GM18868 (cell line): ENCODE measurements at regions not wholly inside any gene's neighbourhood (a gene's known extent, or its start where the extent isn't known, plus 50 kb on each side); places are given as distances from the start of the nearest gene placed in this dataset.

Experiments used
- ATAC-seq: cut with Tn5 transposase; IDR thresholded peaks from one replicate; pipeline ENCODE4 v1.9.1; 2021; ENCODE audit warnings: mild to moderate bottlenecking, moderate library complexity; ENCODE audit not compliant: unreplicated experiment

DNA sequence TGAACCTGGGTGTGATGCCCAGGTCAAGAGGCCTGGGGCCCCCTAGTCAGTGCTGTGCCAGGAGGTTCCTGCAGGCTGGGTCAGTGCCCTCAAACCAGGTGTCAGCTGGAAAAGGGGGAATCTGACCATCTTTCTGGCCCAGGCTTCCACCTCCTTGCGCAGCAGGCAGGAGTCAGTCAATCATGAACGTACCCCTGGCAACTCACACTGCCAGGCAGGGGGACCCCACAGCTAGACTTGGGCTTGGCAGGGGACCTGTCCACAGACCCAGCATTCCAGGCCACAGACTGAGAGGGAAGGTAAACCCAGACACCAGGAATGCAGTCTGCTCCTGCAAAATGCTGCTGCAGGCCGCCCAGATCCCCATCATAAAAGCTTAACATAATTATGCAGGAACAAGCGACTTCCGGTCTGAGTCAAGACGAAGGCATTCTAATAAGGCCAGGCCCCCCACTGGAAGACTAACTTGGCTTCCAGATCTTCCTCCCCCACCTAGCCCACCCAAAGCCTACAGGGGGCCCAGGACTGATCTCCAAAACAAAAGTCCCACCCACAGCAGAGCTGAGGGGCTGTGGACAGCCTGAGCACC, 156.3 kb downstream of the BCOR start:
- ATAC-seq: no peak

DNA sequence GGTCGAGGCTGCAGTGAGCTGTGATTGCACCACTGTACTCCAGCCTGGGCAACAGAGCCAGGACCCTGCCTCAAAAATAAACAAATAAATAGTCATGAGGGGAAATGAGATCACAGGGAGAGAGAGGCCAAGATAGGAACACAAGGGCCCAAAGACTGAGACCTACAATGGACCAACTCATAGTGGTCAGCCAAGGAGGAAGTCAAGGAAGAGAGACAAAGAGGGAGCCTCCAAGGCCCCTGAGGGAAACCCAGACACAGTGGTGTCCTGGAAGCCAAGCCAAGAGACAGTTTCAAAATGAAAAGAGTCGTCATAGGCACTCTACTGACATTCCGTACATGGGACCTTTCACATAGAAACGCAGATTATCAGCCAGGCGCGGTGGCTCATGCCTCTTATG, 153.3 kb downstream of the BCOR start:
- ATAC-seq: no peak

DNA sequence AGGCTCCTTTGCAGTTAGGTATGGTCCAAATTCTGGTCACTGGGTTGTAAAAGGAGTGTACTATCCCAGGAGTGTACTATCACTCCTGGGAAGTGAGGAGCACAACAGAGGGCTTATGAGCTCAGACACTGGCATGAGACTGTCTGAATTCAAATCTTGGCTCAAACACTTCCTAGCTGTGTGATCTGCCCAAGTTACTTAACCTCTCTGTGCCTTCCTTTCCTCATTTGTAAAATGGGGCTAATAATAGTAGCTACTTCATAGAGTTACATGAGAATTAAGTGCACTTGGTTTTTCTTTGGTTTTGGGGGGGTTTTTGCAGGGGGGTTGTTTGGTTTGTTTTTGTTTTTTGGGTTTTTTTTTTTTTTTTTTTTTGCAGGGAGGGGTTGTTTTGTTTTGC, 152.0 kb downstream of the BCOR start:
- ATAC-seq: no peak

DNA sequence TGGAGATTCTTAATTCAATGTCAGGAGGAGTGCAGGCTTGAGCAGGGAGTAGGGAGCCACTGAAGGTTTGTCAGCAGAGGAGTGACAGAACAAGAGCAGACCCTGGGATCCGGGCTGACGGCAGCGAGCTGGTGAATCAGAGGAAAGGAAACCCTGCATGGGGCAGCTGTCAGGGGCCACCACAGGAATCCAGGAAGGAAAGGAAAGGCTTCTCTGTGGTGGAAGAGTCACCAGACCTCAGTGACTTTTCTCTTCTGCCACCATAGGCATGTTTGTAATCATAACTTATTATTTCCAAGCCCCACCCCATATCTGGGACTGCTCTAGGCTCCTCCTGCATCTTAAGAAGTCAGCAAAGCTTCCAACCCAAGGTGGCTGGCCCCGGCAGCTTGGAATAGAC, 150.9 kb downstream of the BCOR start:
- ATAC-seq: no peak

DNA sequence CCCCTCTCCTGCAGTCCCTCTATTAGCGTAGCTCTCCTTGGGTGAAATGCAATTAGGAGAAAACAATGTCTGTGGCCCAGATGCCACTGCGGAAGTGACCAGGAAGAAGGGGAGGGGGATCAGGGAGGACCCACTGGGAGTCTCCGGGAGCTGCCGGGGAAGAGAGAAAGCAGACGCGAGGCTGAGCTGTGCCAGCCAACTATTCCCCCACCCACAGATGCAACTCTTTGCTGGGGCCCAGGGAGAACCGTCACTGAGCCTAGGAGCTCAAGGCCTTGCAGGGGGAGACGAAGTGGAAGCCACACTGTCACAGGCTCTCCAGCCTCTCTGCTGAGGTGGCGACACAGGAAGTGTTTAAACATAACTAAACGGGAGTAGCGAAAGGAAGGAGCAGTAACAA, 149.2 kb downstream of the BCOR start:
- no peak for ATAC-seq

DNA sequence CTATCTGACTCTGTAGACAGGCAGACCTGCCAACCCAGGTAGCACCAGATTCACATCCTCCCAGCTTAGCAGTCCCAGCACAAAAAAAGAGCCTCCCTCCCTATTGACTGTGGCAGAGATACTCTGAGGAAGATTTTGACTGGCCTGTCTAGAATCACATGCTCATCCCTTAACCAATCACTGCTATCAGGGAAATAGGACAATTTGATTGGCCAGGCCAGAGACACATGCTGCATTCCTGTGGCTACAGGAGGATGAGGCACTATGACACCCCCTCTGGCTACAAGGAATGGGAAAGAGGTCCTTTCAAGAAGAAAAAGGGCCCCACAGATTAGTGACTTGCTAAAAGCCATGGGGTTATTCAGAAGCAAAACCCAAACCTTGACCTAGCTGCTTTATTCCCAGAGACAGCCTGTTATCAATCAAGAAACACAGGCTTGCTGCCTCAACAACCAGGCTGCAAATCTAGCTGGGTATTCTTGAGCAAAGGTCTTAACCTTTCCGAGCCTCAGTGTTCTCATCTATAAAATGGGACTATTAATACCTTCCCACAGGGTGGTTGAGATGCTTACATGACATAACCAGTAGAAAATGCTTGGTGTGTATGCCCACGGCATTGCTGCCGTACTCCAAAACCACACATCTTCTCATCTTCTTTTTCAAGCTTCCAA, 147.6 kb downstream of the BCOR start:
- ATAC-seq: no peak

DNA sequence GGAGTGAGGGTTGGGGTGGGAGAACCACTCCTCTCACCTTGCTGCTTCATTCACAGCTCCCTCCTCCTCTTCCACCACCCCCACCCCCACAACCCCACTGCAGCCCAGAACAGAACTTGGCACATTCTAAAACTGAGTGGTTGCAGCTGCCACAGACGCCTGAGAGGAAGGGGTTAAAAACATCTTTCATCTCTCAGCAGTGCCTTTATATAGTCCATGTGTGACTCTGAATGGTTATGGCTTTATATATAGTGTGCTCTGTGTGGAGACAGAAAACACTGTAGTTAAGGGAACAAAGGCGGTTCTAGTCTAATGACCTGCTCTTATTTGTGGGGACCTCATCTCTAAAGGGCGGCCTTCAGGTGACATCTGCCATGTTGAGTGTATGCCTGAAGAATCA, 144.8 kb downstream of the BCOR start:
- no peak for ATAC-seq

DNA sequence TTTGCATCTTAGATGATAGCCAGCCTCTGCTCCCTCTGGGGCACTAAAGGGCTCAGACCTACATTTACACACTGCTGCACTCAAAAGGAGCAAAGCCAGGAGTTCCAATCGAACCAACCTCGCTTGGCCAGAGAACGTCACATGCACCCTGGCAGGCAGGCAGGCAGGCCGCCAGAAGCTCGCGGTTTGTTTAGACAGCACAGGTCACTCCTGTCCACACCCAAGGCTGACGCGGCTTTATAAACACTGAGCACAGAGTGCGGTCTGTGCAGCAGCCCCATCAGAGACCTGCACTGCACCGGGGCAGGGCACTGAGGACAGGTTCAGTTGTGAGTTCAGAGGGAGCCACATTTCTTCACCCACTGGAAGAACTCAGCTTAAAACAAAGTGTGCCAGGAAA, 143.9 kb downstream of the BCOR start:
- ATAC-seq: no peak

DNA sequence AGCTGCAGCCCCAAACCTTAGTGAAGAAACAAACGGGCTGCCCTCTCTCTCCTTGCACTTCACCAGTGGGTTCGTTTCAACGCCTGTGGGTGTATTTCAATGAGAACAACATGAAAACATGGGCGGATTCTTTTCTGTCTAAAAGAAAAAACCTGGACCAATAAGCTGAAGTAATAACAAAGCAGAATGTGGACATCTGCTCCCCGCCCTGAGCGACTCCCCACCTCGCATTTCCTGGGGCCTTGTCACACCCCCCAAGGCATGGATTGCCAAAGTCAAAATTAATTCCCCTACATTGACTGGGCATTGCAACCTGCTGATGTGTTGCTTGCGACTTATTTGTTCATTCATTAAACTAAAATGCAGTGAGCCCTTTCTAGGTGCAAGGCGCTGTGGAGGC, 142.9 kb downstream of the BCOR start:
- ATAC-seq: no peak

DNA sequence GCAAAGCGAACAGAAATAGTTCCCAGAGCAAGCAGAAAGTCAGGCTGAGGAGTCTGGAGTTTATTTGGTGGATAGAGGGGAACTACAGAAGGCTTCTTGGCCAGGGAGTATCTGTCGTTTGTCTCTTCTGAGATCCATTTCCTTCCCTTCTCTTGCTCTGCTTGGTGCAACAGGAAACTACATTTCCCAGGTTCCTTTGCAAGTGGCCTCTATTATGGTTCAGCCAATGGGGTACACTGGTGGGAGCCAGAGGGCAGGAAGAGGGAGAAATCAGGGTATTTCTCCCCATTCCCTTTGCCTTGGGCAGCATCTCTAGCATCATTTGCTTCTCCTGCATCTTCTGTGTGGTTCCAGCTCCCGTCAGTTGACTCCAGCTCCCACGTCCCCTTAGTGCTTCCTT, 142.1 kb downstream of the BCOR start:
- no peak for ATAC-seq

DNA sequence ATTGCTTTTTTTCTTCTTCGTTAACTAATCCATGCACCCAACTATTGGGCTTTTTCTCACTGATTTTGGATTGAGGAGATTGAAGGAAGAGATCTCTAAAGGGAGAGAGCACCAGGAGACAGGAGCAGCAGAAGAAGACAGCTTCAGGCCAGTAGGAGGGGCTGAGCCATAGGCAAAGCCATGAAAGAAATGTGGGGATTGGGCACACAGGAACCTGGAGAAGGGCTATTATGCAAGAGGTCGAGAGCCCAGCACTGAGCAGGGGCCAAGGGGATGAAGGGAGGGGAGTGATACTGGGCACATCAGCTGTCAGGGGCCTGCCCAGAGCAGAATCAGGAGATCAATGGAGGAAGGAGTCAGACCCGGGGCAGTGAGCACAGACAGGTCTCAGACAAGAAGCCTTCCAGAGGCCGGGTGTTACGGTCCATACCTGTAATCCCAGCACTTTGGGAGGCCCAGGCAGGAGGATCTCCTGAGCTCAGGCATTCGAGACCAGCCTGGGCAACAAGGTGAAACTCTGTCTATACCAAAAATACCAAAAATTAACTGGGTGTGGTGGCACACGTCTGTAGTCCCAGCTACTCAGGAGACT, 140.9 kb downstream of the BCOR start:
- no peak for ATAC-seq

DNA sequence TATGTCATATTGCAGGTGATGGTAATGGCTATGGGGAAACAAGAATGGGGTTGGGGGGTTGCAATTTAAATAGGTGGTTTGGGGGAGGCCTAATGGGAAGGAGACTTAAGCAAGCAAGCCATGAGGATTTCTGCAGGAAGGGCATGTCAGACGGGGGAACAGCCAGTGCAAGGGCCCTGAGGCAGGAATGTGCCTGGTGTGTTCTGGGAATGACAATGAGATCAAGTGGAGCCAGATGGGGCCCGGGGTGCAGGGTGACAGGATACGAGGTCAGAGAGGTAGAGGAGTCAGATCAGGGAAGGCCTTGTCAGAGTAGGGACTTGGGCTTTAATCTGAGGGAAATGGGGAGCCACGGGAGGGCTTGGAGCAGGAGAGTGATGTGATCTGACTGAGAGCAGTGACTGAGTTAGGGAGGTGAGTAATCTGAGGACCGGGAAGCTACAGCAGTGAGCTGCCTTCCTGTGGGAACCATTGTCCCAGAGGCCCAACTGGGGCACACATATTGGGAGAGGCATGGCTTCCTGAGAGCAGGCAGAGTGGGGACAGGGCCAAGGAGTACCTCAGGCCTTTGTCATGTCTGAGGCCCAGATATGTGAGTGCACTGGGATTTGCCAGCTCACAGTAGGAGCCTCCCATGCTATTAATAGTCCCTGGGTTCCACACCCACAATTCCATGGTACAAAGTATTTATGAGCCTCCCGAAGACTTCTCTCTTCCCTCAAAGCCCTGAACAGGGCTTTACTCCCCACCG, 139.8 kb downstream of the BCOR start:
- no peak for ATAC-seq

DNA sequence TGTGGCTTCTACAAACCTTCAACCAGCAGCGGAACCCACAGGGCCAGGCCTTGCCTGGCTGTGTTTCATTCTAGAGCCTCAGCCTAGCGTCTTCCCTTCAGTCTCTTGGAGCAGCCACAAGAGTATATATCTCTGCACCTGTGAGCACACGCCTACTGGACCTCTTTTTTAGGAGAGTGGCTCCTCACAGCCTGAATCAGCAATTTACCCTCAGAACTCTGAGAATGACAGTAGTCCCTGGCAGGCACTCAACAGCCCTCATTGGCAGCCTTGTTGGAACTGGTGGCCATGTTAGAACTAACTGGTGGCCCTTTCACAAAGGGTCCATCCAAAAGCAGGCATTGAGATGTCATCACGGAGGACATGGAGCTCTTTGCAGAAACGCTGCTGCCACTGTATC, 138.9 kb downstream of the BCOR start:
- ATAC-seq: no peak

DNA sequence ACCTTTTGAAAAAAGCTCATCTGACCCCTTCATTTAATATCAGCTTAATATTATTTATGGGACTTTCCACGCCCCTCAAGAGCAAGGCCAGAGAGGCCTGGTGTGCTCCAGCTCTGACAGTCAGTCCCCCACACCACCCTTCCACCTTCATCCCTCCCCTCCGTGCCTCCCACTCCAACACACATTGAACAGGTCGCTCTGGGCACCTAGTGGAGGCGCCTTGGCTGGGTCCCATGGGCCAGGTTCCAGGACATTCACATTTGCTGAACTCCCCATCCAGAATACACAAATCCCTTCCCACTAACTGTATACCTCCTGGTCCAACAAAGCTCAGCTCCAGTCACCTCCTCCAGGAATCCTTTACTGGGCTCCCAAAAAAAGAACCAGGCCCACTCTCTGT, 137.5 kb downstream of the BCOR start:
- no peak for ATAC-seq

DNA sequence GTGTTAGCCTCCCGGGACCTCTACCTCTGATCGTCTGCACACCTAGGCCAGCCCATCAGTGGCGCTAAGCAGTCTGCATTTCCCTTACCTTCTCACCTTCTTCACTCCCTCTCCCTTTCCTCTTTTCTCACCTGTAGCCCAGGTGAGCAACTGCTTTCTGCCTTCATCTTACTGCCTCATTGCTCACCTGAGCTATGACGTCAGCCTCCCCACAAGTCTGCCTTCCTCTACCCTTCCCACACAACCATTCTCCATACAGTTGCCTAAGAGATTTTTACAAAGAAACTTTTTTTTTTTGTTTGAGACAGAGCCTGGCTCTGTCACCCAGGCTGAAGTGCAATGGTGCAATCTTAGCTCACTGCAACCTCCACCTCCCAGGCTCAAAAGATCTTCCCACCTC, 136.3 kb downstream of the BCOR start:
- ATAC-seq: no peak

DNA sequence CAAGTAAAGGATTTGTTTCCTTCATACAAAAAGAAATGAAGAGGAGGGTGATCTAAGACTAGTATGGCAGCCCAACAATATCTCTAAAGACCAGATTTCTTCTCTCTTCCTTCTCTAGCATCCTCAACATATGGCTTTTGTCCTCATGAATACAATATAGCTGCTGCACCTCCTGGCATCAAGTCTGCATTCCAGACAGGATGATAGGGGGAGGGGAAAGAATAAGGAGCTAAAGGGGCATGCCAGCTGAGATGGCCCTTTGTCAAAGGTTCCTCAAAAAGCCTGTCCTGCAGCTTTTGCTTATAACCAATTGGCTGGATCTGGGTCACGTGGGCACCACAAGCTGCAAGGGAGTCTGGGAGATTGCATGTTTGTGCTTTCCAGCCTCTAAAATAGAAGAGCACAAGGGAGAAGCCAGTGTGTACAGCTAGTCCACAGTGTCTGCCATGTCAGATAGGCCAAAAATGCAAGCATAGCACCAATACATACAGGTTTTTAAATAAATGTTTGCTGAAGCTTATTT, 132.6 kb downstream of the BCOR start:
- ATAC-seq: no peak

DNA sequence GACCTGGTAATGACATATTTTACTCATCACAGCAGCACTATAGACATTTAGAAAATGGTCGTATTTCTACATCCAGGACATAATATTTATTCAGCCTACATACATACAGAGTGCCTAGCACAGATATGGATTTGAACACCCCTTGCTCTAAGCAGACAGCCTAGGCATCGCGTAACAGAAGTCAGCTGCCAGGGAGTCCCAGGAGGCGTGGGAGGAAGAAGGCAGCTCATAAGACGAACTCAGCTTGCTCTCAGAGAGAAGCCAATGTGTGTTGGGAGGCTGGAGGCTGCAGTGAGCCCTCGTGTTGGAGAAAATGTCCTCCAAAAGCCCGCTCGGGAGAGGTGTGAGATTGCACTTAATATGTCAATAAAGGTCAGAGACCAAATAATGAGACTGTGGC, 131.6 kb downstream of the BCOR start:
- no peak for ATAC-seq

DNA sequence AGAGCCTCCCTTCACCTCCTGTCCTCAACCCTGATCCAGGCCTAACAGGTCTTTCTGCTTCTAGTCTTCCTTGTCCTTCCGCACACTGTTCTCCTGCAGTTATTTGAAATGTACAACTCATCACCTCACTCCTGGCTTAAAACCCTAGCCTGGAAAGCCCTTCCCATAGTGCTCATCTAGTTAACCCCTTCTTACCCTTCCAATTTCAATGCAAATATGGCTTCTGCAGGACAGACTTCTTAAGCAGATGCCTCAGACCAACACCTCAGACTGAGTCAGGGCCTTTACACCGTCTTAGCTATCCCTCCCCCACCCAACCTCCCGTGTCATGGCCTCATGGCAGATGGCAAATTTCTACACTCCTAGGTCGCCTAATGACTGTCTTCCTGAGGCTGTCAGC, 130.4 kb downstream of the BCOR start:
- no peak for ATAC-seq

DNA sequence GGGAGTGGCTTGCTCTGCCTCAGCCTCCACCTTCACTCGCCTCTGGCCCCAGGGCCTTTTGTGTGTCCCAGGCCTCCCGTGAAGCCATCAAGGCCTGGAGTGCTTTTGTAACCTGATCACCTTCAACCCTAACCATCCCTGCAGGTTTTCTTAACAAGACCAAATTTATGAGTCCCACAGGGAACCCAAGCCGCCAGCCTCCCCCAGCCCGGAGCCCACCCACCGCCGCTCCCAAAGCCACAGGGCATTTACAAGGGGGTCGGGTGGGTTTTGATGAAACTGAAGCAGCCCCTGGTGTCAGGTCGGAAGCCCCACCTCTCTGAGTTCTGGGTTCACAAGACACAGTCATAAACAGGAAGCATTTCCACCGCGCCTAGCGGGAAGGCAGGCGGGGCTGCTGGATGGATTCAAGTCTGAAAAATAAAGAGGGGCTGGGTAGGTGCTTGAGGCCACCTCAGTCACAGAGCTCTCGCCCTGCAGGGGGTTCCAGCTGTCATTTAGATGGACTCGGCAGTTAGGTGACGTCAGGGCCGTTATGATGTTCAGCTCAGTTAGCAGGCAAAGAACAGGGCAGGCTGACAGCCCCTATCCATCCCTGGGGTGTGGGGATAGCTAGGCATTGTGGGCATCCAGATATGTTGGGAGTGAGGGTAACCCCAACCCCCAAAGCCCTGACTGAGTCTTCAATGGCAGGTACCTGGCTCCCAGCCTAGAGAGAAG, 128.5 kb downstream of the BCOR start:
- no peak for ATAC-seq

DNA sequence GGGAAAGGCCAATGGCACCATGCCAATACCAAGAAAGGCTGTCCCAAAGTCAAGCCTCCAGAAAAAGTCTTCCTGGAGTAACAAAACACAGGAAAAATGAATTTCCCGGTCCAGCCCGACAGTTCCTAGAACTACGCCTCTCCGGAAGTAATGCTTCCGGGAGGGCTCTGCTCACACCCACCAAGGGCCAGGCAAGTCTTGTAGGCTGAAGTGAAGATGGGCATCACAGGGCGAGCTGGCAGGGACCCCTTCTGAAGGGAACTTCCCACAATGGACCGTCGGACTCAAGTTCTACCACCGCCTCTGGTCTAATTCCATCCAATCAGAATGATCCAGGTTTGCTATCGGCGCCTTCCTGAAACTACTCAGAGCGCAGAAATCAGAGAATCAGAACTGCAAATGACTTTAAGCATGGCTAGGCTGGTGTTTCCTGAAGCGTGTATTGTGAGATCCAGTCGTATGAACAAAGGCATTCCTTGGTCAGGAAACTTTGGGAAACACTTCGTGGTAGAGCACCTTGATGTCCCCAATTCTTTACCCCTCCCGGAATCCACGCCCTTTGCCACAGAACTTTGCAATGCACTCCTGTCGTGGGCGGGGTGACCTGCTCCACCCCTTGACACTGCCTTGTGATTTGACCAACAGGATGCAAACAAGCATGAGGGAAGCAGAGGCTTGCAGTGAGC, 127.8 kb downstream of the BCOR start:
- no peak for ATAC-seq

DNA sequence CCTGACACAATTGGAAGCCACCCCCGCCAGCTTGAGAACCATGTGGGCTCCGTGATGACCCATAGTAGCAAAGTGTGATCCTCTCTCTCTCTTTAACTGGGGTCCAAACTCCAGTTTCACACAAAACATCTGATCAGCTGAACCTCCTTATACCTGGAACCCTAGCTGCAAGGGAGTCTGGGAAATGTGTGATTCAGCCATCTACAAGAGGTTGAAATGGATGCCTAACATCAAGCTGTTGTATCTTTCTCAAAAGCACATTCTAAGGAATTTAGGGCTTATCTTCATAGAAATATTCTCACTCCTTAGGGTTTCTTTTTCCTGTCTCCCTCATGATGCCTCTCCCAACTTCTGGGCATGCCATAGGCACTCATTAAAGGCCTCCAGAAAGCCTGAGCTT, 126.0 kb downstream of the BCOR start:
- ATAC-seq: no peak
